ENCODE measurements at regions not wholly inside any gene's neighbourhood (a gene's known extent, or its start where the extent isn't known, plus 50 kb on each side); places are given as distances from the start of the nearest gene placed in this dataset.
"Not testable (repeated sequence)": the region's sequence is repeated elsewhere in the genome, so short reads cannot be mapped to it uniquely, and the experiment has no call there.

GRCh38 chr18:55672574-55673361 lies 84.8 kb upstream of the TCF4 start:
- ChIA-PET POLR2A (no interaction called here), CTCF (no interaction called here)
- DNase-seq: no peak
- Mint-ChIP-seq H3K27me3 (no peaks in the 10 kb centered on the region), H3K36me3 (ENCODE audit: low read depth) (no peaks in the 10 kb centered on the region), H3K9me3 (peaks cover 4% of the 10 kb centered on the region), H3K4me1 (no peaks in the 10 kb centered on the region), H3K4me3 (no peak overlapping the region), H3K27ac (no peak overlapping the region)

- Mint-ChIP-seq H3K4me3 (no peak overlapping the region), H3K36me3 (ENCODE audit: low read depth) (no peaks in the 10 kb centered on the region), H3K27ac (no peak overlapping the region), H3K4me1 (no peaks in the 10 kb centered on the region), H3K27me3 (no peaks in the 10 kb centered on the region), H3K9me3 (peaks cover 7% of the 10 kb centered on the region)
- ChIA-PET POLR2A (no interaction called here), CTCF (no interaction called here)
- no peak for DNase-seq
Observed at GRCh38 chr18:55665506-55665905, 77.5 kb upstream of the TCF4 start.

- H3K27me3 Mint-ChIP-seq; H3K4me3 Mint-ChIP-seq; CTCF ChIA-PET; H3K4me1 Mint-ChIP-seq; DNase-seq; POLR2A ChIA-PET; H3K36me3 Mint-ChIP-seq (ENCODE audit: low read depth); H3K27ac Mint-ChIP-seq; H3K9me3 Mint-ChIP-seq: not testable (repeated sequence)
Observed at GRCh38 chr18:55664758-55665400, 76.9 kb upstream of the TCF4 start.

GRCh38 chr18:55663891-55664290 lies 75.9 kb upstream of the TCF4 start:
- no peak overlapping the region for H3K27ac Mint-ChIP-seq
- H3K36me3 Mint-ChIP-seq (ENCODE audit: low read depth): no peaks in the 10 kb centered on the region
- H3K4me3 Mint-ChIP-seq: no peak overlapping the region
- ChIA-PET POLR2A (no interaction called here), CTCF (no interaction called here)
- H3K27me3 Mint-ChIP-seq: no peaks in the 10 kb centered on the region
- H3K9me3 Mint-ChIP-seq: peaks cover 7% of the 10 kb centered on the region
- H3K4me1 Mint-ChIP-seq: no peaks in the 10 kb centered on the region
- no peak for DNase-seq

GRCh38 chr18:55658598-55658997 lies 70.6 kb upstream of the TCF4 start:
- H3K4me1 Mint-ChIP-seq: no peaks in the 10 kb centered on the region
- no peak overlapping the region for H3K4me3 Mint-ChIP-seq
- ChIA-PET POLR2A (no interaction called here), CTCF (no interaction called here)
- H3K9me3 Mint-ChIP-seq: peaks cover 2% of the 10 kb centered on the region
- no peaks in the 10 kb centered on the region for H3K36me3 Mint-ChIP-seq (ENCODE audit: low read depth)
- H3K27ac Mint-ChIP-seq: no peak overlapping the region
- H3K27me3 Mint-ChIP-seq: no peaks in the 10 kb centered on the region
- no peak for DNase-seq

- Mint-ChIP-seq H3K4me3 (no peak overlapping the region), H3K27ac (no peak overlapping the region), H3K9me3 (peaks cover 2% of the 10 kb centered on the region), H3K4me1 (no peaks in the 10 kb centered on the region), H3K27me3 (no peaks in the 10 kb centered on the region), H3K36me3 (ENCODE audit: low read depth) (no peaks in the 10 kb centered on the region)
- no peak for DNase-seq
- POLR2A ChIA-PET: no interaction called here
- CTCF ChIA-PET: no interaction called here
Observed at GRCh38 chr18:55657572-55658331, 69.8 kb upstream of the TCF4 start.

- CTCF ChIA-PET: no interaction called here
- H3K4me3 Mint-ChIP-seq: no peak overlapping the region
Observed at GRCh38 chr18:55654986-55655385, 67.0 kb upstream of the TCF4 start.

GRCh38 chr18:55651236-55651635 lies 63.2 kb upstream of the TCF4 start:
- ChIA-PET CTCF (no interaction called here), POLR2A (no interaction called here)
- Mint-ChIP-seq H3K4me3 (no peak overlapping the region), H3K36me3 (ENCODE audit: low read depth) (no peaks in the 10 kb centered on the region), H3K4me1 (no peaks in the 10 kb centered on the region), H3K9me3 (no peaks in the 10 kb centered on the region), H3K27me3 (no peaks in the 10 kb centered on the region), H3K27ac (no peak overlapping the region)
- no peak for DNase-seq

More at GRCh38 chr18:55654986-55655385, 67.0 kb upstream of the TCF4 start:
- no peak for DNase-seq
- H3K9me3 Mint-ChIP-seq: peaks cover 2% of the 10 kb centered on the region
- no peaks in the 10 kb centered on the region for H3K36me3 Mint-ChIP-seq (ENCODE audit: low read depth)
- POLR2A ChIA-PET: no interaction called here
- H3K27me3 Mint-ChIP-seq: no peaks in the 10 kb centered on the region
- no peak overlapping the region for H3K27ac Mint-ChIP-seq
- no peaks in the 10 kb centered on the region for H3K4me1 Mint-ChIP-seq

GRCh38 chr18:55650363-55650870 lies 62.4 kb upstream of the TCF4 start:
- ChIA-PET POLR2A (no interaction called here), CTCF (no interaction called here)
- Mint-ChIP-seq H3K27me3 (no peaks in the 10 kb centered on the region), H3K4me1 (no peaks in the 10 kb centered on the region), H3K27ac (no peak overlapping the region), H3K9me3 (no peaks in the 10 kb centered on the region), H3K4me3 (no peak overlapping the region), H3K36me3 (ENCODE audit: low read depth) (no peaks in the 10 kb centered on the region)
- DNase-seq: no peak

- no peaks in the 10 kb centered on the region for H3K27me3 Mint-ChIP-seq
- CTCF ChIA-PET: no interaction called here
- no peak for DNase-seq
- no peaks in the 10 kb centered on the region for H3K36me3 Mint-ChIP-seq (ENCODE audit: low read depth)
- POLR2A ChIA-PET: no interaction called here
- no peak overlapping the region for H3K27ac Mint-ChIP-seq
- no peaks in the 10 kb centered on the region for H3K4me1 Mint-ChIP-seq
- H3K4me3 Mint-ChIP-seq: no peak overlapping the region
- no peaks in the 10 kb centered on the region for H3K9me3 Mint-ChIP-seq
Observed at GRCh38 chr18:55647331-55647730, 59.3 kb upstream of the TCF4 start.

GRCh38 chr18:55642191-55642590 lies 54.2 kb upstream of the TCF4 start:
- H3K27ac Mint-ChIP-seq: no peak overlapping the region
- H3K27me3 Mint-ChIP-seq: no peaks in the 10 kb centered on the region
- no peak overlapping the region for H3K4me3 Mint-ChIP-seq
- H3K36me3 Mint-ChIP-seq (ENCODE audit: low read depth): no peaks in the 10 kb centered on the region
- ChIA-PET CTCF (no interaction called here), POLR2A (no interaction called here)
- DNase-seq: no peak
- peaks cover 2% of the 10 kb centered on the region for H3K9me3 Mint-ChIP-seq
- H3K4me1 Mint-ChIP-seq: no peaks in the 10 kb centered on the region

GRCh38 chr18:55641486-55641885 lies 53.5 kb upstream of the TCF4 start:
- Mint-ChIP-seq H3K4me3 (no peak overlapping the region), H3K27ac (no peak overlapping the region), H3K36me3 (ENCODE audit: low read depth) (no peaks in the 10 kb centered on the region), H3K9me3 (peaks cover 2% of the 10 kb centered on the region), H3K27me3 (no peaks in the 10 kb centered on the region), H3K4me1 (no peaks in the 10 kb centered on the region)
- ChIA-PET POLR2A (no interaction called here), CTCF (no interaction called here)
- DNase-seq: no peak
